Omental fat pad (tissue), 3 donors: ENCODE measurements at regions not wholly inside any gene's neighbourhood (a gene's known extent, or its start where the extent isn't known, plus 50 kb on each side); places are given as distances from the start of the nearest gene placed in this dataset.

Experiments used
- ATAC-seq: fragments of 150-250 bp; one replicate; pipeline ENCODE4 v1.9.1; 2016; ENCODE audit warnings: mild to moderate bottlenecking, moderate library complexity; ENCODE audit not compliant: low FRiP score
- DNase-seq: peaks from one replicate; pipeline ENCODE4 v3.0.0-alpha.2; 2019; ENCODE audit warnings: low spot score
- CTCF ChIP-seq, 3 donors: fragments of 450-650 bp; IDR thresholded peaks; one replicate each; pipeline ENCODE4 v1.5.1; 2016 to 2017; ENCODE audit warnings: antibody characterized with exemption in 3 of 3, mild to moderate bottlenecking in 3 of 3, moderate library complexity in 2 of 3

- DNase-seq (no peak), ATAC-seq (no peak)
- TF ChIP-seq CTCF (IDR thresholded peaks at IDR 0.05): no peak
Observed at GRCh38 chr6:170114187-170114945, 176.5 kb downstream of the DLL1 start.

GRCh38 chr6:170113141-170113540 lies 177.7 kb downstream of the DLL1 start:
- ATAC-seq (no peak), DNase-seq (no peak)
- TF ChIP-seq CTCF (IDR thresholded peaks at IDR 0.05): no peak

- DNase-seq (no peak), ATAC-seq (no peak)
- no peak for TF ChIP-seq CTCF (IDR thresholded peaks at IDR 0.05)
Observed at GRCh38 chr6:170112583-170112860, 178.4 kb downstream of the DLL1 start.

- ATAC-seq (no peak), DNase-seq (peak; percentile 2)
- TF ChIP-seq CTCF (IDR thresholded peaks at IDR 0.05): no peak
Observed at GRCh38 chr6:170111816-170112582, 178.9 kb downstream of the DLL1 start.

GRCh38 chr6:170111141-170111664 lies 179.7 kb downstream of the DLL1 start:
- no peak for TF ChIP-seq CTCF (IDR thresholded peaks at IDR 0.05)
- no peak for ATAC-seq
- DNase-seq: no peak

GRCh38 chr6:170110201-170111140 lies 180.4 kb downstream of the DLL1 start:
- DNase-seq (peak; percentile 14), ATAC-seq (no peak)
- no peak for TF ChIP-seq CTCF (IDR thresholded peaks at IDR 0.05)
